Panc1 (cell line): ENCODE measurements at regions not wholly inside any gene's neighbourhood (a gene's known extent, or its start where the extent isn't known, plus 50 kb on each side); places are given as distances from the start of the nearest gene placed in this dataset.

Experiments used
- ATAC-seq: fragments of 200-7000 bp; cut with Tn5 transposase; 2 replicates; pipeline ENCODE4 v1.9.1; 2020; ENCODE audit warnings: mild to moderate bottlenecking, moderate library complexity
- BruUV-seq: library from RNA; stranded (reverse); fragments of 400-500 nt; replicated peaks from 2 replicates; lab custom pipeline; 2021; lab: Mats Ljungman, UMichigan
- CTCF ChIA-PET: fragments of 300-600 bp; sonication (Branson Sonifier 250); formaldehyde crosslinking; loops from one replicate; lab custom pipeline; 2022; ENCODE audit warnings: antibody characterized with exemption; lab: Charles Lee
- POLR2A ChIA-PET: fragments of 300-600 bp; sonication (Branson Sonifier 250); formaldehyde crosslinking; loops from one replicate; lab custom pipeline; 2022; ENCODE audit warnings: antibody characterized with exemption; lab: Charles Lee
- DNase-seq: peaks from one replicate; pipeline ENCODE4 v3.0.0-alpha.2; 2010; ENCODE audit warnings: low read depth, low spot score
- H3K27ac ChIP-seq: 2 replicates; pipeline ENCODE4 v1.5.1; 2011; ENCODE audit warnings: mild to moderate bottlenecking, low read length, inconsistent platforms
- H3K27me3 ChIP-seq: fragments of 200-500 bp; sonication (Bioruptor generic); 2 replicates; pipeline ENCODE4 v1.6.0; 2014; ENCODE audit warnings: low read length, inconsistent platforms; ENCODE audit not compliant: control insufficient read depth, insufficient read depth
- H3K36me3 ChIP-seq: fragments of 200-500 bp; sonication (Bioruptor generic); 2 replicates; pipeline ENCODE4 v1.5.1; 2014; ENCODE audit warnings: inconsistent platforms, mild to moderate bottlenecking, low read length, moderate library complexity; ENCODE audit not compliant: control insufficient read depth, insufficient read depth
- H3K4me1 ChIP-seq: 2 replicates; pipeline ENCODE4 v1.5.1; 2011; ENCODE audit warnings: inconsistent platforms, mild to moderate bottlenecking, low read length, moderate library complexity; ENCODE audit not compliant: control insufficient read depth, insufficient read depth
- H3K4me3 ChIP-seq, 2 experiments: 2 replicates each; pipeline ENCODE4 v1.5.1; 2011 to 2012; ENCODE audit warnings: low read depth in 2 of 2, low read length in 2 of 2, mild to moderate bottlenecking in 2 of 2, inconsistent platforms in 1 of 2, moderate library complexity in 1 of 2
- H3K9me3 ChIP-seq: fragments of 200-500 bp; sonication (Bioruptor generic); 2 replicates; pipeline ENCODE4 v1.5.1; 2014; ENCODE audit warnings: low read depth, mild to moderate bottlenecking, inconsistent platforms, low read length, moderate library complexity; ENCODE audit not compliant: control insufficient read depth, insufficient read depth
- POLR2AphosphoS5 ChIP-seq: IDR thresholded peaks from 2 replicates; pipeline ENCODE4 v1.6.1; 2012; ENCODE audit warnings: mild to moderate bottlenecking, low read depth, low read length, moderate library complexity
- REST ChIP-seq, 2 experiments: IDR thresholded peaks; 2 replicates each; pipeline ENCODE4 v1.6.1; 2011 to 2012; ENCODE audit warnings: low read depth in 2 of 2, control low read depth in 1 of 2, low read length in 1 of 2, mild to moderate bottlenecking in 1 of 2, moderate library complexity in 1 of 2; ENCODE audit not compliant: insufficient read depth in 1 of 2
- SIN3A ChIP-seq: IDR thresholded peaks from 2 replicates; pipeline ENCODE4 v1.6.1; 2012; ENCODE audit warnings: low read depth, mild to moderate bottlenecking, low read length, moderate library complexity, borderline replicate concordance; ENCODE audit not compliant: insufficient read depth
- TCF7L2 ChIP-seq: IDR thresholded peaks from 2 replicates; pipeline ENCODE4 v1.6.1; 2011; ENCODE audit warnings: mild to moderate bottlenecking, low read depth, low read length, inconsistent platforms
- in situ Hi-C: cut with HindIII; loops from 2 replicates; pipeline ENCODE4 v1.10.0; 2016; ENCODE audit warnings: low sequenced_read_pairs, low pct_unique_long_range_greater_than_20kb
- intact Hi-C: fragments of 100-400 bp; cut with micrococcal nuclease; formaldehyde crosslinking; loops from one replicate; pipeline ENCODE4 v1.10.0; 2022; ENCODE audit not compliant: unreplicated experiment
- TF ChIP-seq, protein P1 (sequence below): fragments of 450-650 bp; IDR thresholded peaks from 2 replicates; pipeline ENCODE4 v1.5.1; 2017; ENCODE audit warnings: mild to moderate bottlenecking

DNA sequence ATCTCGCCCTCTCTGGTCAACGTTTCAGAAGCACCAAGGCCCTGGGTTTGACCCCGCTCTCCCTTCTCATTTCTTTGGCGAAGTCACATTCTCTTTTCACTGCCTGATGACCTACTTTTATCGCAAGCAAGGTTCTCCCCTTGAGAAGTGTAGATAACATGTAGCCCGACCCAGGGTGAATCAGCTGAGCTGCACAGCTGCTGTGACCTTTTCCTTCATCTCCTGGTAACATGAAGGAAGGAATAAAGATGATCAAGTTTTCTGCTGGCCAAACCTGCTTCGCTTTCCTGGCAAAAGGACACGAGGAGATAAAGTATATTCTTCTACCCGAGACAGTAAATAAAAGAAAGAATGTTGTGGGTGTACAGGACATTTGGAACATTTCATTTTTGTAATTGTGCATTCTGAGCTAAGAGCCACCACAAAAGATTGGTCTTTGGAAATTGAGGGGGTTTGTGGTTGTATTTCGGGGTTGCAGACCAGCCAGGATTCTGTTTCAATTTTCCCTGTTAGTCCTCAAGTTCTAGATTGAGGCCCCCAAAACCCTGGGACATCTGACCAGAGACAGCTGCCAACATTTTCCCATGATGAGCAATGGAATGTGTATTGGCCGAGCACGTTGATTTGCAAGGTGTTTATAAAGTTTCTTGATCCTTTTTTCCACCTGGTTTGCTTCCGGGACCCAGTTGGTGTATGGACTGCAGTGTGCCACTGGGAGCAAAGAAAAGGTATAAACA is 155.1 kb upstream of the ZNF462 start:
- ChIA-PET CTCF (no interaction called here), POLR2A (no interaction called here)
- H3K36me3 ChIP-seq, result no peaks in the 10 kb centered on the region
- no peak for DNase-seq
- BruUV-seq, result no TSS peak
- ATAC-seq, result no peak
- in situ Hi-C loops (no loop called here), intact Hi-C loops (no loop called here)
- H3K27me3 ChIP-seq, result no peaks in the 10 kb centered on the region
- no peaks in the 10 kb centered on the region for H3K4me1 ChIP-seq
- no peak overlapping the region for H3K27ac ChIP-seq
- TF ChIP-seq, protein P1, sequence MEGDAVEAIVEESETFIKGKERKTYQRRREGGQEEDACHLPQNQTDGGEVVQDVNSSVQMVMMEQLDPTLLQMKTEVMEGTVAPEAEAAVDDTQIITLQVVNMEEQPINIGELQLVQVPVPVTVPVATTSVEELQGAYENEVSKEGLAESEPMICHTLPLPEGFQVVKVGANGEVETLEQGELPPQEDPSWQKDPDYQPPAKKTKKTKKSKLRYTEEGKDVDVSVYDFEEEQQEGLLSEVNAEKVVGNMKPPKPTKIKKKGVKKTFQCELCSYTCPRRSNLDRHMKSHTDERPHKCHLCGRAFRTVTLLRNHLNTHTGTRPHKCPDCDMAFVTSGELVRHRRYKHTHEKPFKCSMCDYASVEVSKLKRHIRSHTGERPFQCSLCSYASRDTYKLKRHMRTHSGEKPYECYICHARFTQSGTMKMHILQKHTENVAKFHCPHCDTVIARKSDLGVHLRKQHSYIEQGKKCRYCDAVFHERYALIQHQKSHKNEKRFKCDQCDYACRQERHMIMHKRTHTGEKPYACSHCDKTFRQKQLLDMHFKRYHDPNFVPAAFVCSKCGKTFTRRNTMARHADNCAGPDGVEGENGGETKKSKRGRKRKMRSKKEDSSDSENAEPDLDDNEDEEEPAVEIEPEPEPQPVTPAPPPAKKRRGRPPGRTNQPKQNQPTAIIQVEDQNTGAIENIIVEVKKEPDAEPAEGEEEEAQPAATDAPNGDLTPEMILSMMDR, result no peak
- no peak for TF ChIP-seq SIN3A
- TF ChIP-seq TCF7L2, result no peak
- TF ChIP-seq REST (IDR thresholded peaks at IDR 0.05; ENCODE audit: insufficient read depth in 1 of 2, low read depth in 2 of 2, low read length in 1 of 2), result no peak
- no peak for TF ChIP-seq POLR2AphosphoS5
- no peak overlapping the region for H3K4me3 ChIP-seq
- no peaks in the 10 kb centered on the region for H3K9me3 ChIP-seq

DNA sequence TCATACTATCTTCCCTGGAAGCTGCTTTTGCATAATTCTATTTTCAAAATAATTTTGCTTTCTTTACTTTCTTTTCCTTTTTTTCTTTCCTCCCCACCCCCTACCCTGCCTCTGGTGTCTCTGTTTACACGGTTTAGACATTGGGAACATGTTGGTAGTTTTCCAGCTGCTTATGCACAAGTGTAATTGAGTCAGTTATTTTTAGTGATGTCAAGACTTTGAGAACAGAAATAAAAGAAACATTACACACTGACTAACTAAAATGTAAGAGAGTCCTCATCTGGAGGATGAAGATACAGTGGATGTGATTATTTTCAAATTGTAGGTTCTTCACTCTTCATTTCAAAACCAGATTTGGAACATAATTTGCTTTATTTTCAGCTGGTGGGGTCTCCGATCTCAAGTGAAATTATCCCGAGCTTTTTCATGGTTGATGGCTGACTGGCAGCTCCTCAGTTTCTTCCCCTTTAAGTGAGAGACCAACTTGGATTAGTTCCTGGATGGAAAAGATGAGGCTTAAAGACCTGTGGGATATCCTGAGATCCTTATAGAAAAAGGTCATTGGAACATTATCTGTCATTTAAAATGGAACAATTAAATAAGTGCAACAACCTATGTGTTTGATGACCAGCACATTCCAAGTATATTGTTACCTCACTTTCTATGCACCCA is 154.4 kb upstream of the ZNF462 start:
- CTCF ChIA-PET, result no interaction called here
- in situ Hi-C loops, result no loop called here
- no TSS peak for BruUV-seq
- Histone ChIP-seq H3K4me3 (no peak overlapping the region), H3K4me1 (no peaks in the 10 kb centered on the region), H3K36me3 (no peaks in the 10 kb centered on the region), H3K27ac (no peak overlapping the region), H3K9me3 (no peaks in the 10 kb centered on the region), H3K27me3 (no peaks in the 10 kb centered on the region)
- intact Hi-C loops, result no loop called here
- POLR2A ChIA-PET, result no interaction called here
- ATAC-seq, result no peak
- TF ChIP-seq REST (IDR thresholded peaks at IDR 0.05; ENCODE audit: insufficient read depth in 1 of 2, low read depth in 2 of 2, low read length in 1 of 2) (no peak), POLR2AphosphoS5 (no peak), SIN3A (no peak), TCF7L2 (no peak)
- TF ChIP-seq, protein P1, result no peak
- no peak for DNase-seq
